Keratinocyte (primary cell): ENCODE measurements at regions not wholly inside any gene's neighbourhood (a gene's known extent, or its start where the extent isn't known, plus 50 kb on each side); places are given as distances from the start of the nearest gene placed in this dataset.

Experiments used
- CTCF ChIP-seq, 3 experiments: IDR thresholded peaks in 1 of 3; conservative IDR thresholded peaks in 1 of 3; optimal IDR thresholded peaks in 1 of 3; 2 replicates in 2 of 3; 3 replicates in 1 of 3; pipeline versions ENCODE3 to v1.5.1; 2011; ENCODE audit warnings: low read length in 3 of 3, mild to moderate bottlenecking in 3 of 3, moderate library complexity in 2 of 3, control low read depth in 1 of 3, inconsistent platforms in 1 of 3; ENCODE audit not compliant: insufficient read depth in 2 of 3; ENCODE audit errors: extremely low read depth in 1 of 3
- EZH2 ChIP-seq: IDR thresholded peaks from one replicate; pipeline ENCODE4 v1.6.1; 2012; ENCODE audit warnings: inconsistent platforms, mild to moderate bottlenecking, low read length, moderate library complexity

GRCh38 chr17:77353684-77354419 is 213.1 kb downstream of the SEC14L1 start:
- no peak for TF ChIP-seq CTCF (optimal IDR thresholded peaks at IDR 0.05 in 1 of 3, IDR thresholded peaks at IDR 0.05 in 1 of 3, conservative IDR thresholded peaks at IDR 0.05 in 1 of 3; ENCODE audit: extremely low read depth in 1 of 3, insufficient read depth in 2 of 3, low read length in 3 of 3)
- no peak for TF ChIP-seq EZH2
